GM21786 (cell line): ENCODE measurements at regions not wholly inside any gene's neighbourhood (a gene's known extent, or its start where the extent isn't known, plus 50 kb on each side); places are given as distances from the start of the nearest gene placed in this dataset.
A peak's percentile ranks its signal among the peaks of the same experiment; 100 is the strongest.

Experiments used
- ATAC-seq: cut with Tn5 transposase; IDR thresholded peaks from one replicate; pipeline ENCODE4 v1.9.1; 2021; ENCODE audit not compliant: unreplicated experiment

DNA sequence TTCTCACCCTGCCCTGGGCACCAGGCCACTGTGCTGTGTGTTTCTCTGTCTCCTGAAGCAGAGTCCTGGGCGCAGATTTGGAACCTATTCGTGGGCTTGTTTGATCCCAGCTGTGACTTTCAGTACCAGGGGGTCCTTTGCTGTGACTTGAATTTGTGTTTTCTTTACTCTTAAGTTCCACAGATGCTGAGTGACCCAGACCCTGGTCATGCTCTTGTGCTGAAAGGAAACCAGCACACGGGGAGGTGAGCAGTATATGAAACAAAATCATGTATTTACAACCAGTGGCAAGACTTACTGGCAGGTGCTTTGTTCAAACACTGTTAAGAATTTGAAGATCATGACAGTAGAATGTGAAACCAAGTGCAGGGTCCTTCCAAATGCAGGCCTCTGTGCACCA is 89.2 kb upstream of the PRSS58 start:
- no peak for ATAC-seq

DNA sequence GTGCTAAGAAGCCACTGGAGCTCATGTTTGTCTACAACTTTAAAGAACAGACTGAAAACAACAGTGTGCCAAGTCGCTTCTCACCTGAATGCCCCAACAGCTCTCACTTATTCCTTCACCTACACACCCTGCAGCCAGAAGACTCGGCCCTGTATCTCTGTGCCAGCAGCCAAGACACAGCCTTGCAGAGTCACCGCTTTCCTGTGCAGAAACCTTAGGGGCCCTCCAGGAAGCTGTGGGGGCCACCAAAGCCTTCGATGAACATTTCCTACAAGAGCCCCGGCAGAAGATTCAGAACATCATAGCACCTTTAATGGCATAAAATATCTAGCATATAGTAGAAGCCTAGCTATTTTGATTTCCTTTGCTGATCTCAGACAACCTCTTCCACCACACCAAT is 88.0 kb upstream of the PRSS58 start:
- no peak for ATAC-seq

DNA sequence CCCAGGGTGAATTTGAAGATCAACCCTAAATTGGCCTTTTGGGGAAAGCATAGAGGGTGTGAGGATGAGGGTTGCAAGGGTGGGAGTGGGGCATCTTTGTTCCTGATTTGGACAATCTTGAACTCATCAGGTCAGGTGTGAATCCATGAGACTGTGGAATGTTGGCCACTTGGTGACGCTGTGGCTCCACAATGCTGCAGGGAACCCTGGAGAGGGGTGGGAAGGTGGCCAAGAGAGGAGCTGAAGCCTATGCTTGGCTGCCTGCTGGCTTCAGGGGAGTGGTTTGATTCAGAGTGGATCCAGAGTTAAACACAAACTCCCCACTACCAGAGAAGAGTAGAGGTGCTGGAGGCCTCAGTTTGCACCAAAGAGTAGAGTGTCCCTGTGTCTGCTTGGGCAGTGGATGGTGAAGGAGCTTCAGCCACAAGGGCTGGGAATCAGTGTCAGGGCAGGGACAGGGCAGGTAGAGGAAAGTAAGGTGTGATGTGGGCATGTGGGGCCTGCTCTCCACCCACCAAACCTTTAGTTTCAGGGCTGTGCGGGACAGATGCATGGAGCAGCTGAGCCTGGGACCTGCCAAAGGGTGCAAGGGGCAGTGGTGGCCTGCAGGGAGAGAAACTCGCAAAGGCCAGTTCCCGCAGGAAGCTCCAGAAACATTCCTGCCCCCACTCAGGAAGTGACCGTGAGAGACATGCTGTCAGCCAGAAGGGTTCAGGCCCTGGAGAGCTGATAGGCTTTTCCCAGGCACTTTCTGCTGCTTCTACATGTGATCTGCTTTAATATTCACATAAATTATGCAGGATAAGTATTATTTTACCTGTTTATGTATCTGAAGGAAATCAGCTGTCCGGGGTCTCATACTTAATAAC is 81.0 kb upstream of the PRSS58 start:
- ATAC-seq: no peak

DNA sequence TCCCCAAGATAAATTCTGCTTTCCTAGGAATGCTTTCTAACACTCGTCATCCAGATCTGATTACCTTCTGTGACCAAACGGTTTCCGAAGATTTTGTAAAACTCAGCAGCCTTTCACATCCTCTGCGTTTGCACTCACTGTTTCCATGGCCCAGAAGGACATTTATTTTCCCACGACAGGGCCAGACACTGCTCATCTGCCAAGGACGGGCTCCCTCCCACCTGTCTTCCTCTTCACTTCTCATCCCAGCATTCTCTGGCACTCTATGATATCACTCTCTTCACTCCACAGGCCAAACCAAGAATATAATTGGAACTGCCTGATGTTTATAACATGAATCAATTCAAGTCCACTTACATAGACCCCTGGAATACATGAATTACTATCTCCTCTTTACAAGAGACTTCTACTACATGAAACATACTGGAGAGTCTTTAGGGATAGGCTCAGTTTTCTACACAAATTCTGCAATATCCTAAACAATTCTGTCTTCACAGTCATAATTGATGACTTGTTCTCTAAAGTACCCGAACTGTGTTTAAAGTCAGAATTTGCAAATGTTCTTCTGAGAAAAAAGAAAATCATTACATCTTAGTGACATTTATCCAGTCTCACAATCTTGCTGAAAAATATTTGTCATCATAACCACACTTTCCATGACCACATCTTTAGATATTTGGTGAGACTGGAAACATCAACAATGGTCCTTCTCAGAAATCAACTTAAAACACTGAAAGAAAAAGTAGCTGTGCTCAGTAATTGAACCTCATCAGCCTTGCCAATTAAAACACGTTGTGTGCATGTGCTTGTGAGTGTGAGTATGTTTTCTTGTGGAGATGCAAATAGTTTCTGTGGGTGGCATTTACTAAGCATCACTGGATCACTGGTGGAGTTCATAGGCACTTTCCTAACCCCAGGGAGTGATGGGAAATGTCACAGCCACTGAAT is 79.5 kb upstream of the PRSS58 start:
- no peak for ATAC-seq

DNA sequence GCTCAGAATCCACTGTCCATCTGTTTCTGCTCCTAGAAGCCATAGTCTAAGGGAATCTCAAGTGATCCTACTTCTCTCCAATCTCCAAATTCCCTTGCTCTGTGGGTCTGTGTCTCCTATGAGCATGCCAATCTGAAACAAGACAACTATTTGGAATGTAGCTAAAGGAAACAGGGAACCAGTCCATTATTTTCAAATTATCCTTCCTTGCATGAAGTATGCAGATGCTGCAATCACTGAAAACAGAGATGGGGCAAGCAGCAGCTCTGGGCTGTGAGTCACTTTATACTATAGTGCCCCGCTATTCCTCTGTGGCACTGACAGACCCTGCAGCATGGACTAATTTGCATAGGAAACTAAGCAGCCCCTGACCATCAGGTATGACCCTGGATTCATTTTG is 76.9 kb upstream of the PRSS58 start:
- ATAC-seq: no peak

DNA sequence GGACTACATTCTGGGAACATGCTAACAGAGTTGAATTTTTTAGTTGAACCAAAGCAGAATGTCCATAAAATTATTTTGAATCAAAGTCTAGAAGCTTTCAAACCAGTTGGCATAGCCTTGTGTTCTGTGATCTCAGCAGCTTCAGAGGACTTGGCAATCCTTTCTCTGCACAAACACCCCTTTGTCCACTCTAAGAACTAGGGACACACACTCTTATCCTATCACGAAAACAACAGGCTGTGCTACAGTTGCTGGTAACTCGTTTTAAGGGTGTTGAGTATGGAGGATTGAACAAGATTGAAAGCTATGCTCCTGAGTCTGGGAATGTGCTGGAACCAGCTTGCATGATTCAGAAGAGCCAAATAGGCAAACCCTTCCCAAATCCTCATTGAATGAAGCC is 76.4 kb upstream of the PRSS58 start:
- ATAC-seq: no peak

DNA sequence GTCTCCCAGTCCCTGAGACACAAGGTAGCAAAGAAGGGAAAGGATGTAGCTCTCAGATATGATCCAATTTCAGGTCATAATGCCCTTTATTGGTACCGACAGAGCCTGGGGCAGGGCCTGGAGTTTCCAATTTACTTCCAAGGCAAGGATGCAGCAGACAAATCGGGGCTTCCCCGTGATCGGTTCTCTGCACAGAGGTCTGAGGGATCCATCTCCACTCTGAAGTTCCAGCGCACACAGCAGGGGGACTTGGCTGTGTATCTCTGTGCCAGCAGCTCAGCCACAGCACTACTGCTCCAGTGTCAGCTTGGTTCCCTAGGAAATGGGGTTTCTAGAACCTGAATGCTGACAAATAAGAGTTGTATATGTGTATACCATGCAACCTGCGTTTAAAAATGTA is 74.6 kb upstream of the PRSS58 start:
- ATAC-seq: no peak

DNA sequence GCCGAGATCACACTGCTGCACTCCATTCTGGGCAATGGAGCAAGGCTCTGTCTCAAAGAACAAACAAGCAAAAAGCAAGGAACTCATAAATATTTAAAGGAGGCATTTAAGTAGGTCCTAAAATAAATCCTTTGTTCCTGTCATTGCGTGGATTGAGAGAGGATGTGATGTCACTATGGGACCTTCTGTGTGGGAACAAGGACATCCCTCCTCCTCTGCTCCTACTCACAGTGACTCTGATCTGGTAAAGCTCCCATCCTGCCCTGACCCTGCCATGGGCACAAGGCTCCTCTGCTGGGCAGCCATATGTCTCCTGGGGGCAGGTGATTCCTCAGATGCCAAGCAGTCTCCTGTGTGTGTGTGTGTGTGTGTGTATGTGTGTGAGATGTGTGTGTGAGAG is 74.1 kb upstream of the PRSS58 start:
- ATAC-seq: no peak

DNA sequence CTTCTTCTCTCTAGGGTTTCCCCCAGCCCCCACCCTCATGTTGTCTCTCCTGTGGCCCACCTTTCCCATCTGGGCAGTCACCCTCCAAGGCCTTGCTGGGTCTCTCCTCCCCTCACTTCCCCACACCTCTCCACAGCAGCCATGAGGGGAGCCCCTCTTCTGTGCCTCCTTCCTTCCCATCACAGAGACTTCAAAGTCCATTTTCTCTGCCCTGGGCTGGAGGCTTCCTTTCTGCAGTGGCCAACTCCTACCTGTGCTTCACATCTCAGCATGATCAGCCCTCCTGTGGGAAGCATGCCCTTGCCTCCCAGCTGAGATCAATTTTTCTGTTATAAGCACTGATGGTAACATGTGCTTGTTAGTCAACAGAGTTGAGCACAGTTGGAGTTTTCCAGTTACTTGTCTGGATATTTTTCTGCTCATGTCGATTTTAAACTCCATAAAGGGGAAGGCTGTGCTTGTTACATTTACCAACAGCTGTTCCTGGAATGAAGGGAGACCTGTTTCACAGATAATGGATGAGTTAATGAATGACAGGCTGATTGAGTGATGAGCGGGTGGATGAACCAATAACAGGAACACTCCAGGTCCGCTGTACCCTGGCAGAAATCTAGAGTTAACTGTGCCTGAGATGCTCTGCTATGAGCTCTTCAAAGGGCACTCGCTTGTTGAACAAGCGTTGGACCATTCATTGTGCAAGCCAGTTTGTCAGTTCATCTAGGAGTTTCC is 71.4 kb upstream of the PRSS58 start:
- no peak for ATAC-seq

DNA sequence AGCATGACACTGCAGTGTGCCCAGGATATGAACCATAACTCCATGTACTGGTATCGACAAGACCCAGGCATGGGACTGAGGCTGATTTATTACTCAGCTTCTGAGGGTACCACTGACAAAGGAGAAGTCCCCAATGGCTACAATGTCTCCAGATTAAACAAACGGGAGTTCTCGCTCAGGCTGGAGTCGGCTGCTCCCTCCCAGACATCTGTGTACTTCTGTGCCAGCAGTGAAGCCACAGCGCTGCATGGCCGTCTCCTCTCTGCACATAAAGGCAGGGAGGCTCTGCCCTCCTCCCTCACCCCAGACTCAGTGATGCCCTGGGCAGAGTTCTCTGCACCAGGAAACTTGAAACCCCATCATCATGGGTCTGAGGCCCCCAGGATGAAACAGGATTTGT is 70.7 kb upstream of the PRSS58 start:
- ATAC-seq: no peak

DNA sequence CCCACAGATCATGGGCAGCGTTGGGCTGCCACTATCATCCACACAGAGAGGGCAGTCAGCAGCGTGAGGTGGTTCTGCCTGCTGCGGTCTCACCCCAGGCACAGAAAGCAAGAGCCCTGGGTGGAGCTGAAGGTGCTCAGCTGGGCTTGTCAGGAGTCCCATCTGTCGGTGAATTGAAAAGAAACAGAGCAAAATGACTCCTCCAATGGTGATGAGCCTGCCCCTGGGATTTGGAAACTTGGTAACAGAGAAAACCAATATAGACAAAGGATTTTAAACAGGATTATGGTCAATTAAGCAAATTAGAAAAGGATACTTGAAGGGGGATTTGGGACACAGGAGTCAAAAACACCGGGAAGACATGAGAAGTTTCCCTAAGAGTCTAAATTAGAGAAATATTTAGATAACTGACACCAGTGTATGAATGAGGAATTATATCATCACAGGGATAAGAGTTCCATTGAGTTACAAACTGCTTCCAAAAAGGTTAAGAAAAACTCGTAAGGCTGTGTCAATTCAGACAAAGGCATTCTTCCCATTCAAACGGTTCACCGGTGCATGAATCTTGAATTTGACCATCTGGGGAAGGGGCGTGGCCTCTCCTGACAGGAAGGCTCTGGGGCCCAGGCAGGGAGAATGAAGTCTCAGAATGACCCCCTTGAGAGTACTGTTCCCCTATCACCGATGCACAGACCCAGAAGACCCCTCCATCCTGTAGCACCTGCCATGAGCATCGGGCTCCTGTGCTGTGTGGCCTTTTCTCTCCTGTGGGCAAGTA is 70.0 kb upstream of the PRSS58 start:
- no peak for ATAC-seq

DNA sequence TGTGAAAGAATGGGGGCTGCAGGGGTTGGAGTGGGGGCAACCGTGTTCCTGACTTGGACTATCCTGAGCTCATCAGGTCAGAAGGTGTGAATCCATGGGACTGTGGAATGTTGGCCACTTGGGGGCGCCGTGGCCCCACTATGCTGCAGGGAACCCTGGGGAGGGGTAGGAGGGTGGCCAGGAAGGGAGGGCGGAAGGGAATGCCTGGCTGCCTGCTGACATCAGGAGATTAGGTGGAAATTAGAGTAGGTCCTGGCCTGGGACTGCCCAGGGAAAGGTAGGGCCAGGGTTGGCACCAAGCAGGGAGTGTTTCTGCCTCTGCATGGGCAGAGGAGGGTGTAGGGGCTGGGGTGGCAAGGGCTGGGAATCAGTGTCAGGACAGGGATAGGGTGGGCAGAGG is 65.8 kb upstream of the PRSS58 start:
- peak; percentile 63 for ATAC-seq

DNA sequence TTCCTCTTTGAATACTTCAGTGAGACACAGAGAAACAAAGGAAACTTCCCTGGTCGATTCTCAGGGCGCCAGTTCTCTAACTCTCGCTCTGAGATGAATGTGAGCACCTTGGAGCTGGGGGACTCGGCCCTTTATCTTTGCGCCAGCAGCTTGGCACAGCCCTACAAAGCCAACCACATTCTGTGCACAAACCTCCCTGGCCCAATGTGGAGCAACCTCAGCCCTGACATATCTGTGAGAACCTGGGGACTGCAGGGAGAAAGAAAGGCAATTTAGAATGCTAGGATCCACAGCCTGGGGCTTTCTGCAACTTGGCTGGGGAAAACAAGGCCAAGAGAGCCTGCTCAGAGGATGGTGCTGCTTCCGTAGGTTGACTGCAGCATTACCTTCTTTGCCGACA is 63.5 kb upstream of the PRSS58 start:
- no peak for ATAC-seq

DNA sequence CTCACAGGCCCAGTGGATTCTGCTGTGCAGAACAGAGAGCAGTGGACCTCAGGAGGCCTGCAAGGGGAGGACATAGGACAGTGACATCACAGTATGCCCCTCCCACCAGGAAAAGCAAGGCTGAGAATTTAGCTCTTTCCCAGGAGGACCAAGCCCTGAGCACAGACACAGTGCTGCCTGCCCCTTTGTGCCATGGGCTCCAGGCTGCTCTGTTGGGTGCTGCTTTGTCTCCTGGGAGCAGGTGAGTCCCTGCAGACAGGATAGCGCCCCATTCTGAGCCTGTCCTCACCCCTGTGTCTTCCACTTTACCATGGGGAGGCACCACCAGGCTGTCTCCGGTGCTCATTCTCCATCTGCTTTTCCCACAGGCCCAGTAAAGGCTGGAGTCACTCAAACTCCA is 63.0 kb upstream of the PRSS58 start:
- ATAC-seq: no peak

DNA sequence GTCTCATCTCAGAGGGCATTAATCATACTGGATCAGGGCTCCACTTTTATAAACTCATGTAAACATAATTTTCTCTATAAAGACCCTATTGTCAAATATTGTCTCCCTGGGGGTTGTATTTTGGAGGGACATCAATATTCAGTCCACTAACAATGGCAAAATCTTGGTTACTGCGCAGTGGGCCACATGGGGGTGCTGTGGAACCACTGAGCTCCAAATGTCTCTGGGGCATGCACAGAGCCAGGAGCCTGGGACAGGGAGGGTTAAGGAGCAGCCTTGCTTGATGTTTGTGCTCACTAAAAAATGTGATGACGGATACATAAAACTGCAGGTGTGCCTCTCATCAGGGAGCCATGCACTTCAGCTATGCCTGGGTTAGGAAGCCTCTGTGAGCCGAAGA is 62.1 kb upstream of the PRSS58 start:
- ATAC-seq: no peak

DNA sequence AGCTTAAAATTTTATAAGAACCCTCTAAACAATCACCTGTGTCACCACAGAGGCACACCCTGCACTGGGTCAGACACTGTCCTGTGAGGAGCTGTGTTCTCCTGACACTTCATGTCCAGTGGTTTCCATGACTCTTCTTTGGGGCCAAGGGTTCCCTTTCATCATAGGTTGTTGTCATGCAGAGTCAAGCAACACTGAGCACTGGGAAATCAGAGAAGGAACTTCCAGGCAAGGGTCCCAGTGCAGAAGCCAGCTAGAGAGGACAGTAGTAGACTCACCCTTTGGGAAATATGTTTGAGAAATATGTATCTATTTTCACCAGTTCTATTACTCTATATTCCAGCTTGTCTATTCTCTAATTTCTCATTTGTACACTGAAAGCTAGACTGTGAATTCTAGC is 56.4 kb upstream of the PRSS58 start:
- no peak for ATAC-seq

DNA sequence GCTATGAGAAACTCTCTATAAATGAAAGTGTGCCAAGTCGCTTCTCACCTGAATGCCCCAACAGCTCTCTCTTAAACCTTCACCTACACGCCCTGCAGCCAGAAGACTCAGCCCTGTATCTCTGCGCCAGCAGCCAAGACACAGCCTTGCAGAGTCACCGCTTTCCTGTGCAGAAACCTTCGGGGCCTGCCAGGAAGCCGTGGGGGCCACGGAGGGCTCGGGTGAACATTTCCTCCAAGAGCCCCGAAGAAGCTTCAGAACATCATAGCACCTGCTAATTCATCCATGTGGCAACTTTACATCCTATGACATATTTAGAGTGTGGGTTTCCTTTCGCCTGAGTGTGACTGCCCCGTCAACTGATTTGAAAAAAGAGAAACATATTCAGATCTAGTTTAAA is 55.7 kb upstream of the PRSS58 start:
- ATAC-seq: no peak

DNA sequence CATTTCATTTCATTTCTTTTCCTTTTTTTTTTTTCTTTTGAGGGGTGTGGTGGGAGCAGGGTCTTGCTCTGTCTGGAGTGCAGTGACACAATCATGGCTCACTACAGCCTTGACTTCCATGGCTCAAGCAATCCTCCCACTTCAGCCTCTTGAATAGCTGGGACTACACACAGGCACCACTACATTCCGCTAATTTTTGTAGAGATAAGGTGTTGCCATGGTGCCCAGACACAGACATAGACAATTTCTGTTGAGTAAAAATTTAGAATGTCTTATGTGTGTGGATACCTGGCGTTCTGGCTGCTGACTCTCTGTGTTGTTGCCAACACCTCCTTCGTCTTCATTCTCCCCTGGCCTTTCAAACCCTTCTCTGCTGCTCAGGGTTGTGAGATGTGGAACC is 54.0 kb upstream of the PRSS58 start:
- no peak for ATAC-seq

DNA sequence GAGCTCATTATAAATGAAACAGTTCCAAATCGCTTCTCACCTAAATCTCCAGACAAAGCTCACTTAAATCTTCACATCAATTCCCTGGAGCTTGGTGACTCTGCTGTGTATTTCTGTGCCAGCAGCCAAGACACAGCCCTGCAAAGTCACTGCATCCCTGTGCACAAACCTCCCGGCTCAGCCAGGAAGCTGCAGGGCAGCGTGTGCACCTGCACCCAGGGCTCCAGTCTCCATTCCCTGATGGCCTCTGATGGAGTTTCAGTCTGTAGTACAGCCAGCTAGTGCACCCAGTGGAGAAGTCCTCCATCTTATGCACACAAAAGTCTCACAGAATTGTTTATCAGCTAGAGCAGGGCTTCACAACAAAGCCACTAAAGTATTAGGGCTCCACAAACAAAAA is 51.1 kb upstream of the PRSS58 start:
- no peak for ATAC-seq

DNA sequence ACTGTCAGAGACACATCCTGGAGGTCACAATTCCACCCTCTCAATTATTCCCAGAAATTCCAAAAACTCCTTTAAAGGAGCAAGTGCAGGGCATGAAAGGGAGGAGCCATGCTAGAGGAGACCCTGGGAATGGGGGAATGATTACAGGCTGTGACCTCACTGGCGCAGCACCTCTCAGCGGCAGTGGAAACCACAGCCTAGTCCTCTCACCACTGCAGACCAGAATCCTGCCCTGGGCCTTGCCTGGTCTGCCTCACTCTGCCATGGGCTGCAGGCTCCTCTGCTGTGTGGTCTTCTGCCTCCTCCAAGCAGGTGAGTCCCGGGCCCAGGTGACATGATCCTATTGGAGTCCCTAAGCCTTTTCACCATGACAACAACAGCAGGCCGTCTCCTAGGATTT is 50.5 kb upstream of the PRSS58 start:
- ATAC-seq: no peak
